ENCODE measurements at regions not wholly inside any gene's neighbourhood (a gene's known extent, or its start where the extent isn't known, plus 50 kb on each side); places are given as distances from the start of the nearest gene placed in this dataset.

DNA sequence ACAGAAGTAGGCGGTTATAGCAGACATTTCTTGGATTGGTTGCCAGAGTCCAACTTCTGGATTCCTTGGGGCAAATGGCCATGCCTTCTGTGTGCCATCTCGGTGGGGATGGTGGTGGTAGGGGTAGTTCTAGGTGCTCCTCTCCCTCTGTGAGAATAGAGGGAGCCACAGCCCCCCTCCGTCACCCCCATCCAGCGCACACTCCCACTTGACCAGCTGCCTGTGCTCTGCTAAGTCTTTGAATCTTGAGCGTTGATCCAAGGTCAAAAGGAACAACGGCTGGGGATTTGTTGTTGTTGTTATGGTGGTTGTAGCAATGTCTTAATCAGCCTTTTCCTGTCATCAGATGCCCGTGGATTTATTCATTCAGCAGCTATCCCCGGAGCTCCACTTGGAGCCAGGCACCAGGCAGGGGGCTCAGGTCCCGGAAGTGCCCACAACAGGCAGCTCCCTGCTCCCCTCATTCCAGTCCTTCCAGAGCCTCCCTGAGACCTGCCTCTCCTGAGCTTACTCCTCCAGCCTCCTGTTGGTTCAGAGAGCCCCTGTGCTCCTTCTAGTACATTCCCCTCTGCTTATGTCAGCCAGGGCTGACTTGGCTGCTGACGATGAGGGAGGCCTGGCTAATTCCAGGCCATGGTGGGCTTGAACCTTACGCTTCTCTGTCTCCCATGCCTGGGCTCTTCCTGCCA is 146.6 kb upstream of the WNT4 start:
- H3K4me2 ChIP-seq, result no peak overlapping the region
- Mint-ChIP-seq H3K27me3 (ENCODE audit: insufficient read depth, low read depth, poor library complexity) (peaks cover 7% of the 10 kb centered on the region), H3K4me3 (no peak overlapping the region), H3K36me3 (ENCODE audit: low read depth) (no peaks in the 10 kb centered on the region; the same call in 2 of the 3 replicates), H3K4me1 (peaks cover 3% of the 10 kb centered on the region; the same call in 2 of the 3 replicates), H3K27ac (no peak overlapping the region; the same call in 1 of the 2 replicates), H3K9me3 (no peaks in the 10 kb centered on the region)
- H3K4me3 ChIP-seq, result no peak overlapping the region
- H4K20me1 ChIP-seq (replicated peaks; ENCODE audit: insufficient read depth), result no peaks in the 10 kb centered on the region
- H3F3A ChIP-seq (replicated peaks; ENCODE audit: low read depth), result no peaks in the 10 kb centered on the region
- no peaks in the 10 kb centered on the region for H3K36me3 ChIP-seq (ENCODE audit: insufficient read depth)
- no peaks in the 10 kb centered on the region for H3K9me2 ChIP-seq (ENCODE audit: insufficient read depth)
- ATAC-seq (no peak), DNase-seq (ENCODE audit: low spot score) (no peak)
- H2AFZ ChIP-seq, result no peak overlapping the region
- no peaks in the 10 kb centered on the region for H3K27me3 ChIP-seq (ENCODE audit: insufficient read depth)
- no peak overlapping the region for H3K27ac ChIP-seq (ENCODE audit: low read depth)
- H3K4me1 ChIP-seq (ENCODE audit: insufficient read depth), result no peaks in the 10 kb centered on the region; the same call in 1 of the 2 replicates
- H3K79me2 ChIP-seq (replicated peaks; ENCODE audit: insufficient read depth), result no peaks in the 10 kb centered on the region
- no peak for TF ChIP-seq EZH2 (IDR thresholded peaks at IDR 0.05; ENCODE audit: low read depth, unreplicated experiment)

DNA sequence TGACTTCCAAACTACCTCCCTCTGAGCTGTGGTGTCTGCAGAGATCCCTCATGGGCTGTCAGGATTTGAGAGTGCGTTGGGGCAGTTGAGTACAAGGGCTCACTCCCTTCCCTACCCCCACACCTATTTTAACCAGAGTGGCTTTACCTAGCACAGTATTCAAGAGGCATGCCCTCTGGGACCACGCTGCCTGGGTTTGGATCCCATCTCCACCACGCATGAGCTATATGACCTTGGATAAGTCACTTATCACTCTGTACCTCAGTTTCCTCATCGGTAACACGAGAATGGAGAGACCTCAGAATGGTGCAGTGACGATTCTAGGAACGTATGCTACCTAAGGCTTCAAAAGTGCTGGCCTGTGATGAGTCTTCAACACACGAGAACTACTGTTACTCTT is 147.3 kb upstream of the WNT4 start:
- TF ChIP-seq ZNF331 (CRISPR knock-in tag; IDR thresholded peaks at IDR 0.05; ENCODE audit: low read depth) (no peak), ZNF114 (CRISPR knock-in tag; IDR thresholded peaks at IDR 0.05) (no peak), STAT1 (IDR thresholded peaks at IDR 0.05; ENCODE audit: unreplicated experiment) (no peak), EZH2 (IDR thresholded peaks at IDR 0.05; ENCODE audit: low read depth, unreplicated experiment) (no peak), CREB1 (CRISPR knock-in tag; IDR thresholded peaks at IDR 0.05; ENCODE audit: low read depth) (no peak), NANOG (IDR thresholded peaks at IDR 0.05; ENCODE audit: borderline replicate concordance) (no peak), JUNB (IDR thresholded peaks at IDR 0.05; ENCODE audit: unreplicated experiment) (no peak), EZH2phosphoT487 (IDR thresholded peaks at IDR 0.05; ENCODE audit: unreplicated experiment) (no peak), POLR2AphosphoS5 (IDR thresholded peaks at IDR 0.05; ENCODE audit: low read depth) (no peak)
- TF ChIP-seq, protein P1, sequence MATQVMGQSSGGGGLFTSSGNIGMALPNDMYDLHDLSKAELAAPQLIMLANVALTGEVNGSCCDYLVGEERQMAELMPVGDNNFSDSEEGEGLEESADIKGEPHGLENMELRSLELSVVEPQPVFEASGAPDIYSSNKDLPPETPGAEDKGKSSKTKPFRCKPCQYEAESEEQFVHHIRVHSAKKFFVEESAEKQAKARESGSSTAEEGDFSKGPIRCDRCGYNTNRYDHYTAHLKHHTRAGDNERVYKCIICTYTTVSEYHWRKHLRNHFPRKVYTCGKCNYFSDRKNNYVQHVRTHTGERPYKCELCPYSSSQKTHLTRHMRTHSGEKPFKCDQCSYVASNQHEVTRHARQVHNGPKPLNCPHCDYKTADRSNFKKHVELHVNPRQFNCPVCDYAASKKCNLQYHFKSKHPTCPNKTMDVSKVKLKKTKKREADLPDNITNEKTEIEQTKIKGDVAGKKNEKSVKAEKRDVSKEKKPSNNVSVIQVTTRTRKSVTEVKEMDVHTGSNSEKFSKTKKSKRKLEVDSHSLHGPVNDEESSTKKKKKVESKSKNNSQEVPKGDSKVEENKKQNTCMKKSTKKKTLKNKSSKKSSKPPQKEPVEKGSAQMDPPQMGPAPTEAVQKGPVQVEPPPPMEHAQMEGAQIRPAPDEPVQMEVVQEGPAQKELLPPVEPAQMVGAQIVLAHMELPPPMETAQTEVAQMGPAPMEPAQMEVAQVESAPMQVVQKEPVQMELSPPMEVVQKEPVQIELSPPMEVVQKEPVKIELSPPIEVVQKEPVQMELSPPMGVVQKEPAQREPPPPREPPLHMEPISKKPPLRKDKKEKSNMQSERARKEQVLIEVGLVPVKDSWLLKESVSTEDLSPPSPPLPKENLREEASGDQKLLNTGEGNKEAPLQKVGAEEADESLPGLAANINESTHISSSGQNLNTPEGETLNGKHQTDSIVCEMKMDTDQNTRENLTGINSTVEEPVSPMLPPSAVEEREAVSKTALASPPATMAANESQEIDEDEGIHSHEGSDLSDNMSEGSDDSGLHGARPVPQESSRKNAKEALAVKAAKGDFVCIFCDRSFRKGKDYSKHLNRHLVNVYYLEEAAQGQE (IDR thresholded peaks at IDR 0.05; ENCODE audit: unreplicated experiment), result no peak
- TF ChIP-seq, protein P2, sequence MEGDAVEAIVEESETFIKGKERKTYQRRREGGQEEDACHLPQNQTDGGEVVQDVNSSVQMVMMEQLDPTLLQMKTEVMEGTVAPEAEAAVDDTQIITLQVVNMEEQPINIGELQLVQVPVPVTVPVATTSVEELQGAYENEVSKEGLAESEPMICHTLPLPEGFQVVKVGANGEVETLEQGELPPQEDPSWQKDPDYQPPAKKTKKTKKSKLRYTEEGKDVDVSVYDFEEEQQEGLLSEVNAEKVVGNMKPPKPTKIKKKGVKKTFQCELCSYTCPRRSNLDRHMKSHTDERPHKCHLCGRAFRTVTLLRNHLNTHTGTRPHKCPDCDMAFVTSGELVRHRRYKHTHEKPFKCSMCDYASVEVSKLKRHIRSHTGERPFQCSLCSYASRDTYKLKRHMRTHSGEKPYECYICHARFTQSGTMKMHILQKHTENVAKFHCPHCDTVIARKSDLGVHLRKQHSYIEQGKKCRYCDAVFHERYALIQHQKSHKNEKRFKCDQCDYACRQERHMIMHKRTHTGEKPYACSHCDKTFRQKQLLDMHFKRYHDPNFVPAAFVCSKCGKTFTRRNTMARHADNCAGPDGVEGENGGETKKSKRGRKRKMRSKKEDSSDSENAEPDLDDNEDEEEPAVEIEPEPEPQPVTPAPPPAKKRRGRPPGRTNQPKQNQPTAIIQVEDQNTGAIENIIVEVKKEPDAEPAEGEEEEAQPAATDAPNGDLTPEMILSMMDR (conservative IDR thresholded peaks at IDR 0.05; ENCODE audit: low read depth in 2 of 2), result no peak
- TF ChIP-seq, protein P3, sequence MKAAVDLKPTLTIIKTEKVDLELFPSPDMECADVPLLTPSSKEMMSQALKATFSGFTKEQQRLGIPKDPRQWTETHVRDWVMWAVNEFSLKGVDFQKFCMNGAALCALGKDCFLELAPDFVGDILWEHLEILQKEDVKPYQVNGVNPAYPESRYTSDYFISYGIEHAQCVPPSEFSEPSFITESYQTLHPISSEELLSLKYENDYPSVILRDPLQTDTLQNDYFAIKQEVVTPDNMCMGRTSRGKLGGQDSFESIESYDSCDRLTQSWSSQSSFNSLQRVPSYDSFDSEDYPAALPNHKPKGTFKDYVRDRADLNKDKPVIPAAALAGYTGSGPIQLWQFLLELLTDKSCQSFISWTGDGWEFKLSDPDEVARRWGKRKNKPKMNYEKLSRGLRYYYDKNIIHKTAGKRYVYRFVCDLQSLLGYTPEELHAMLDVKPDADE (IDR thresholded peaks at IDR 0.05), result no peak
- H3K4me3 Mint-ChIP-seq, result no peak overlapping the region
- no peak overlapping the region for H2AFZ ChIP-seq
- H3K27me3 ChIP-seq (ENCODE audit: insufficient read depth), result no peaks in the 10 kb centered on the region
- H3K79me2 ChIP-seq (replicated peaks; ENCODE audit: insufficient read depth), result no peaks in the 10 kb centered on the region
- no peaks in the 10 kb centered on the region for H3K36me3 ChIP-seq (ENCODE audit: insufficient read depth)
- no peak overlapping the region for H3K27ac Mint-ChIP-seq
- H4K20me1 ChIP-seq (replicated peaks; ENCODE audit: insufficient read depth), result no peaks in the 10 kb centered on the region
- DNase-seq (ENCODE audit: low spot score), result no peak
- no peak overlapping the region for H3K4me2 ChIP-seq
- no peaks in the 10 kb centered on the region for H3K9me3 Mint-ChIP-seq
- no peaks in the 10 kb centered on the region for H3F3A ChIP-seq (replicated peaks; ENCODE audit: low read depth)
- peaks cover 3% of the 10 kb centered on the region; the same call in 2 of the 3 replicates for H3K4me1 Mint-ChIP-seq
- H3K27ac ChIP-seq (ENCODE audit: low read depth), result no peak overlapping the region
- H3K9me2 ChIP-seq (ENCODE audit: insufficient read depth), result no peaks in the 10 kb centered on the region
- H3K36me3 Mint-ChIP-seq (ENCODE audit: low read depth), result no peaks in the 10 kb centered on the region
- no peak overlapping the region for H3K4me3 ChIP-seq
- peaks cover 4% of the 10 kb centered on the region for H3K27me3 Mint-ChIP-seq (ENCODE audit: insufficient read depth, low read depth, poor library complexity)
- no peaks in the 10 kb centered on the region; the same call in 1 of the 2 replicates for H3K4me1 ChIP-seq (ENCODE audit: insufficient read depth)
- ATAC-seq, result no peak
